GM12878 (cell line): ENCODE measurements at regions not wholly inside any gene's neighbourhood (a gene's known extent, or its start where the extent isn't known, plus 50 kb on each side); places are given as distances from the start of the nearest gene placed in this dataset.

ENCODE experiments used
- ATAC-seq: fragments of 200-7000 bp; cut with Tn5 transposase; 3 replicates; pipeline ENCODE4 v1.9.1; 2020; ENCODE audit warnings: mild to moderate bottlenecking, moderate library complexity
- BruUV-seq: library from RNA; stranded (reverse); fragments of 400-500 nt; replicated peaks from 2 replicates; lab custom pipeline; 2021; lab: Mats Ljungman, UMichigan
- CTCF ChIA-PET: fragments of 300-600 bp; sonication (Branson Sonifier 250); formaldehyde crosslinking; extraction: SDS; loops from one replicate; lab custom pipeline; 2021; ENCODE audit warnings: inconsistent platforms; lab: Yijun Ruan, JAX
- POLR2A ChIA-PET: fragments of 350-600 bp; formaldehyde crosslinking; extraction: SDS; loops from one replicate; lab custom pipeline; 2021; ENCODE audit warnings: inconsistent platforms; lab: Charles Lee
- RAD21 ChIA-PET: fragments of 300-600 bp; sonication (Branson Sonifier 250); formaldehyde crosslinking; loops from one replicate; lab custom pipeline; 2023; ENCODE audit warnings: antibody characterized with exemption; ENCODE audit not compliant: unreplicated experiment; lab: Charles Lee
- SMC1A ChIA-PET: fragments of 300-600 bp; sonication (Branson Sonifier 250); formaldehyde crosslinking; loops from one replicate; lab custom pipeline; 2023; ENCODE audit not compliant: unreplicated experiment, uncharacterized antibody; lab: Charles Lee
- DNase-seq: peaks from one replicate; pipeline ENCODE4 v3.0.0-alpha.2; 2011; ENCODE audit warnings: low read depth, low spot score
- FAIRE-seq: peaks from 3 replicates; lab custom pipeline; 2011; peaks lifted over from hg19 to GRCh38; lab: Jason Lieb, UNC
- H2AFZ ChIP-seq: 2 replicates; pipeline ENCODE4 v1.6.0; 2011; ENCODE audit warnings: low read depth, low read length, control low read depth; ENCODE audit not compliant: control insufficient read depth
- H3K27ac ChIP-seq: 2 replicates; pipeline ENCODE4 v1.5.1; 2011; ENCODE audit warnings: control low read depth; ENCODE audit not compliant: control insufficient read depth, insufficient read depth
- H3K27me3 ChIP-seq, 2 experiments: replicated peaks in 1 of 2; 2 replicates each; pipeline versions ENCODE4 v1.6.0 to v1.6.1; 2011; ENCODE audit warnings: low read length in 1 of 2; ENCODE audit not compliant: control insufficient read depth in 2 of 2, insufficient read depth in 2 of 2
- H3K36me3 ChIP-seq, 2 experiments: 2 replicates each; pipeline ENCODE4 v1.5.1; 2011; ENCODE audit warnings: low read length in 1 of 2; ENCODE audit not compliant: control insufficient read depth in 2 of 2, insufficient read depth in 2 of 2
- H3K4me1 ChIP-seq: 2 replicates; pipeline ENCODE4 v1.6.1; 2011; ENCODE audit warnings: mild to moderate bottlenecking, low read length, moderate library complexity, mixed read lengths; ENCODE audit not compliant: control insufficient read depth, insufficient read depth
- H3K4me2 ChIP-seq: 2 replicates; pipeline ENCODE4 v1.6.0; 2011; ENCODE audit warnings: control low read depth; ENCODE audit not compliant: control insufficient read depth, insufficient read depth
- H3K4me3 ChIP-seq: fragments of 200-600 bp; sonication (generic); 2 replicates; pipeline ENCODE4 v1.5.1; 2016
- H3K79me2 ChIP-seq: 2 replicates; pipeline ENCODE4 v1.6.0; 2011; ENCODE audit warnings: low read length; ENCODE audit not compliant: control insufficient read depth, insufficient read depth
- H3K9ac ChIP-seq: 2 replicates; pipeline ENCODE4 v1.8.0; 2011; ENCODE audit warnings: low read length, control low read depth, mixed read lengths; ENCODE audit not compliant: control insufficient read depth, insufficient read depth
- H3K9me3 ChIP-seq: replicated peaks from 3 replicates; pipeline ENCODE4 v1.5.1; 2011; ENCODE audit warnings: mild to moderate bottlenecking, low read length; ENCODE audit not compliant: control insufficient read depth, insufficient read depth
- H4K20me1 ChIP-seq: 2 replicates; pipeline ENCODE4 v1.6.0; 2011; ENCODE audit not compliant: control insufficient read depth, insufficient read depth
- CUX1 ChIP-seq: IDR thresholded peaks from 2 replicates; pipeline ENCODE4 v1.6.1; 2012; ENCODE audit warnings: improper control_type of control experiment, low read depth, low read length; ENCODE audit not compliant: insufficient replicate concordance
- ETV6 ChIP-seq, 2 experiments: fragments of 450-650 bp in 1 of 2; IDR thresholded peaks in 1 of 2; conservative IDR thresholded peaks in 1 of 2; 2 replicates each; pipeline ENCODE4 v1.6.1; 2014; ENCODE audit warnings: antibody characterized with exemption in 1 of 2, borderline replicate concordance in 1 of 2, low read depth in 1 of 2, mild to moderate bottlenecking in 1 of 2, moderate library complexity in 1 of 2
- NR2C1 ChIP-seq: fragments of 450-650 bp; IDR thresholded peaks from 2 replicates; pipeline ENCODE4 v1.6.1; 2017; ENCODE audit warnings: antibody characterized with exemption, mild to moderate bottlenecking, moderate library complexity
- PAX5 ChIP-seq: IDR thresholded peaks from 2 replicates; pipeline ENCODE4 v1.6.1; 2011; ENCODE audit warnings: low read depth, low read length, borderline replicate concordance
- SKIL ChIP-seq: fragments of 450-650 bp; IDR thresholded peaks from 2 replicates; pipeline ENCODE4 v1.6.1; 2017; ENCODE audit warnings: mild to moderate bottlenecking, low read depth, inconsistent platforms; ENCODE audit not compliant: poor library complexity, severe bottlenecking
- SMC3 ChIP-seq: IDR thresholded peaks from 2 replicates; pipeline ENCODE4 v1.6.1; 2011; ENCODE audit warnings: low read length, improper control_type of control experiment, borderline replicate concordance
- YBX1 ChIP-seq: fragments of 450-650 bp; IDR thresholded peaks from 2 replicates; pipeline ENCODE4 v1.6.1; 2016; ENCODE audit warnings: antibody characterized with exemption
- ZNF217 ChIP-seq: fragments of 450-650 bp; IDR thresholded peaks from 2 replicates; pipeline ENCODE4 v1.6.1; 2017; ENCODE audit warnings: antibody characterized with exemption, mild to moderate bottlenecking
- WGBS: methylation state at CpG from one replicate; pipeline ENCODE4 v1.1.6; 2016; ENCODE audit warnings: low lambda C conversion rate; ENCODE audit not compliant: insufficient replicate concordance, insufficient coverage; ENCODE audit errors: missing lambda C conversion rate; 5-methylcytosine and 5-hydroxymethylcytosine counted together
- in situ Hi-C: fragments of 300-500 bp; cut with MboI; formaldehyde crosslinking; loops from 9 replicates; pipeline ENCODE4 v1.14.3; 2018; ENCODE audit warnings: mixed read lengths
- intact Hi-C: fragments of 100-400 bp; cut with micrococcal nuclease; formaldehyde crosslinking; loops from one replicate; pipeline ENCODE4 v1.14.2; 2022; ENCODE audit not compliant: unreplicated experiment

DNA sequence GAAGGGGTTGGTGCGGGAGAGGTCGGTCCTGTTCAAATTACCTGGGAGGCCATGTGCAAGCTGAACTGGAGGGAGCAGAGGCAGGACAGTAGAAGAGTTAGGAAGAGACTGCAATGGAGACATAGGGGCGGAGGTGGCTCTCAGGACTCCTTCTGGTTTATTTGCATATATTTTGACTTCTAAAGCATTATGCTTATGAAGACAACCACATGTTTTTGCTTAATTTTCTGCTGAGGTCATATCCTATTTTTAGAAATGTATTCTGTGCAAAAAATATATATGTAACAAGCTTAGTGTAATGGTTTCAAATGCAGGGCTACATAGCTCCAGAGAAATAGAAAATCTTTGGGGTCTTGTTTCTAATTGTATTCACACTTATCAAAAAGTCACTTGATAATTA, 137.0 kb upstream of the MDM1 start:
- no peaks in the 10 kb centered on the region for H3K79me2 ChIP-seq
- no peaks in the 10 kb centered on the region; the same call in 2 of the 3 replicates for H3K9me3 ChIP-seq
- ChIA-PET CTCF (no interaction called here), POLR2A (interaction anchor here (0.6 kb wide), 1 partner anchor 115 kb away, joined by 5 read pairs; no protein-coding TSS in a partner anchor), RAD21 (interaction anchor here (1.0 kb wide), 1 partner anchor 104 kb away, joined by 3 read pairs; no protein-coding TSS in a partner anchor), SMC1A (interaction anchor here (0.6 to 1.1 kb wide), 5 partner anchors 10 to 696 kb away, joined by 3 to 4 read pairs (median 4); no protein-coding TSS in a partner anchor)
- H2AFZ ChIP-seq = no peak overlapping the region
- intact Hi-C loops = no loop called here
- in situ Hi-C loops = no loop called here
- BruUV-seq = no TSS peak
- H3K27me3 ChIP-seq = no peaks in the 10 kb centered on the region
- no peaks in the 10 kb centered on the region for H4K20me1 ChIP-seq
- H3K4me2 ChIP-seq = no peak overlapping the region
- no peaks in the 10 kb centered on the region for H3K36me3 ChIP-seq
- DNase-seq (no peak), ATAC-seq (no peak), FAIRE-seq (no peak)
- WGBS = 95% methylated on average over 3 of the region's 3 CpGs
- H3K27ac ChIP-seq = no peak overlapping the region
- TF ChIP-seq NR2C1 (no peak), SKIL (no peak)
- H3K4me3 ChIP-seq = no peak overlapping the region
- H3K4me1 ChIP-seq = no peaks in the 10 kb centered on the region
- no peak overlapping the region for H3K9ac ChIP-seq

DNA sequence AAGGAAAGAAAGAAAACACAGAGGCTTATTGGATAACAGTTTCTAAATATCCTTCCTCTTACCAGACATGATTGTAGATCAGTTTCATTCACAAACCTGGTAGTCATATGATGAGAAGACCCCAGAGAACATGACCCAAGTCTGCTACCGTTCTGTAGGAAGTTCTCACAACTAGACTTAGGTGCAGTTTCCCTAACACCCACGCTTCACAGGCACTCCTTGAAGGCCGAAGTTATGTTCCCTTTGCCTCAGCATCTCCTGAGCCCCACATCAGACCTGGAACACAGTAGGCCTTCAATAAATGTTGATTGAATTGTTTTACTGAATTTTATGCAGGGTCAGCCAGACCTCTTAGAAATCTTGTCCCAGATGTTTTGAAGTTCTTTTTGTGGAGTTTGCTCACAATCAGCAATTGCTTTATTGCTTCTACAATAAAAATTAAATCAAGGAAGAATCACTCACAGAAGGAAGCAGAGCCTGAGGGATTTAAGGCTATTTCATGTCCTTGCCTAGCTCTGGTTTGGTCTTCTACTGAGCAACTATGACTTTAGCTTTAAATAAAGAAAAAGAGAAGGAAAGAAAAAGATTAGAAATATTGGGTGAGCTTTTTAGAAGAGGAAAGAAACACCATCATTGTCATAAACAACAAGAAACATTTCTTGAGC, 138.6 kb upstream of the MDM1 start:
- no peaks in the 10 kb centered on the region; the same call in 2 of the 3 replicates for H3K9me3 ChIP-seq
- no peak for ATAC-seq
- TF ChIP-seq CUX1 = no peak
- TF ChIP-seq ZNF217 = no peak
- TF ChIP-seq SMC3 = no peak
- no peak for TF ChIP-seq PAX5
- no peak for TF ChIP-seq YBX1
- TF ChIP-seq ETV6 (conservative IDR thresholded peaks at IDR 0.05 in 1 of 2, IDR thresholded peaks at IDR 0.05 in 1 of 2; ENCODE audit: borderline replicate concordance in 1 of 2, low read depth in 1 of 2) = no peak

More for the DNA sequence above, 138.6 kb upstream of the MDM1 start:
- FAIRE-seq = no peak
- Histone ChIP-seq H3K27me3 (no peaks in the 10 kb centered on the region), H3K79me2 (no peaks in the 10 kb centered on the region), H3K4me2 (no peak overlapping the region), H2AFZ (no peak overlapping the region), H3K36me3 (no peaks in the 10 kb centered on the region), H3K27ac (no peak overlapping the region), H3K9ac (no peak overlapping the region), H4K20me1 (no peaks in the 10 kb centered on the region), H3K4me3 (no peak overlapping the region), H3K4me1 (no peaks in the 10 kb centered on the region)
- ChIA-PET SMC1A (interaction anchor here (1.1 to 4.2 kb wide), 2 partner anchors 10 to 11 kb away, joined by 5 to 19 read pairs; no protein-coding TSS in a partner anchor), RAD21 (no interaction called here), POLR2A (no interaction called here), CTCF (no interaction called here)
- 73% methylated on average over 3 of the region's 3 CpGs for WGBS
- in situ Hi-C loops (no loop called here), intact Hi-C loops (no loop called here)
- DNase-seq = no peak
- BruUV-seq = no TSS peak
